ENCODE measurements at regions not wholly inside any gene's neighbourhood (a gene's known extent, or its start where the extent isn't known, plus 50 kb on each side); places are given as distances from the start of the nearest gene placed in this dataset.

DNA sequence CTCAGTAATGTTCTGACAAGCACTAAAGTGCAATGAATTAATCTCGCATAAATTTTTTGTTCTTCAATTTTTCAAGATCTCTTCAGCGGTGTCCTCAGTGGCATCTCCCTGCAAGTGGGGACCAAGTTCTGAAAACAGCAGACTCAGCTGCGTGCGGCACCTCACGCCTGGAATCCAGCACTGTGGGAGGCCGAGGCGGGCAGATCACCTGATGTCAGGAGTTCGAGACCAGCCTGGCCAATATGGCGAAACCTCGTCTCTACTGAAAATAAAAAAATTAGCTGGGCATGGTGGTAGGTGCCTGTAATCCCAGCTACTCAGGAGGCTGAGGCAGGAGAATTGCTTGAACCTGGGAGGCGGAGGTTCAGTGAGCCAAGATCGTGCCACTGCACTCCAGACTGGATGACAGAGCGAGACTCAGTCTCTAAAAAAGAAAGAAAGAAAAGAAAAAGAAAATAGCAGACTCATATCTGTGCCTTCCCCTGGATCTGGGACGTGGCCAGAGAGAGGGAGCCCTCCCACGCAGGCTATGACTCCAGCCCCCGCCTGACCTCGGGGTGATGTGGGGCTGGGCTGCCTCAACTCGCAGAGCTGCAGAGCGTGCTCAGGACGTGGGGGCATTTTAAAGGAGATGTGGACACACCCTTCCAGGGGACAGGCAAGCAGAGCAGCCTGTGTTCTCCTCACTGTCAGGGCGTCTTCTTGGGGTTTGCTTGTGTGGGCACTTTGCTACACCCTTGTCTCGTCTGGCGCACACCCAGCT lies 346.6 kb downstream of the BRD1 start:
- H3K27ac ChIP-seq = peak overlapping the region in 5 of 8 donors; percentile 6 to 48 (median 26)
- WGBS, 5 donors = 72 to 88% (median 81%) methylated on average over 23 of the region's 23 CpGs
- peaks cover 0 to 26% (median 0%) of the 10 kb centered on the region in 7 donors for H3K27me3 ChIP-seq (replicated peaks in 1 of 7)
- intact Hi-C loops (cut with DNase I; ENCODE audit: low total_unique reads) = no loop called here
- H3K9me3 ChIP-seq = peaks cover 0 to 5% (median 0%) of the 10 kb centered on the region in 8 donors
- no peaks in the 10 kb centered on the region for H3K36me3 ChIP-seq
- no peak for DNase-seq
- TF ChIP-seq POLR2AphosphoS5 (IDR thresholded peaks at IDR 0.05) (peak in 2 of 3 donors; percentile 33 to 58), POLR2A (IDR thresholded peaks at IDR 0.05) (no peak)
- TF ChIP-seq, protein P1, sequence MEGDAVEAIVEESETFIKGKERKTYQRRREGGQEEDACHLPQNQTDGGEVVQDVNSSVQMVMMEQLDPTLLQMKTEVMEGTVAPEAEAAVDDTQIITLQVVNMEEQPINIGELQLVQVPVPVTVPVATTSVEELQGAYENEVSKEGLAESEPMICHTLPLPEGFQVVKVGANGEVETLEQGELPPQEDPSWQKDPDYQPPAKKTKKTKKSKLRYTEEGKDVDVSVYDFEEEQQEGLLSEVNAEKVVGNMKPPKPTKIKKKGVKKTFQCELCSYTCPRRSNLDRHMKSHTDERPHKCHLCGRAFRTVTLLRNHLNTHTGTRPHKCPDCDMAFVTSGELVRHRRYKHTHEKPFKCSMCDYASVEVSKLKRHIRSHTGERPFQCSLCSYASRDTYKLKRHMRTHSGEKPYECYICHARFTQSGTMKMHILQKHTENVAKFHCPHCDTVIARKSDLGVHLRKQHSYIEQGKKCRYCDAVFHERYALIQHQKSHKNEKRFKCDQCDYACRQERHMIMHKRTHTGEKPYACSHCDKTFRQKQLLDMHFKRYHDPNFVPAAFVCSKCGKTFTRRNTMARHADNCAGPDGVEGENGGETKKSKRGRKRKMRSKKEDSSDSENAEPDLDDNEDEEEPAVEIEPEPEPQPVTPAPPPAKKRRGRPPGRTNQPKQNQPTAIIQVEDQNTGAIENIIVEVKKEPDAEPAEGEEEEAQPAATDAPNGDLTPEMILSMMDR (IDR thresholded peaks at IDR 0.05 in 8 of 11, conservative IDR thresholded peaks at IDR 0.05 in 3 of 11) = no peak
- H3K4me1 ChIP-seq = peaks cover 0 to 26% (median 4%) of the 10 kb centered on the region in 6 donors
- peak overlapping the region in 2 of 8 donors; percentile 36 to 48 for H3K4me3 ChIP-seq

GRCh38 chr22:49480331-49480730 lies 347.3 kb downstream of the BRD1 start:
- Histone ChIP-seq H3K4me3 (no peak overlapping the region), H3K4me1 (peaks cover 0 to 20% (median 4%) of the 10 kb centered on the region in 6 donors), H3K36me3 (no peaks in the 10 kb centered on the region), H3K27me3 (replicated peaks in 1 of 7) (peaks cover 0 to 24% (median 0%) of the 10 kb centered on the region in 7 donors), H3K27ac (no peak overlapping the region), H3K9me3 (peaks cover 0 to 5% (median 0%) of the 10 kb centered on the region in 8 donors)
- intact Hi-C loops (cut with DNase I; ENCODE audit: low total_unique reads) = no loop called here
- WGBS, 5 donors = 78 to 88% (median 86%) methylated on average over 9 of the region's 9 CpGs
- TF ChIP-seq POLR2AphosphoS5 (IDR thresholded peaks at IDR 0.05) = no peak
- no peak for TF ChIP-seq POLR2A (IDR thresholded peaks at IDR 0.05)
- DNase-seq = no peak

GRCh38 chr22:49479566-49479965 lies 348.1 kb downstream of the BRD1 start:
- no peak for DNase-seq
- Histone ChIP-seq H3K9me3 (peaks cover 0 to 5% (median 0%) of the 10 kb centered on the region in 8 donors), H3K36me3 (no peaks in the 10 kb centered on the region), H3K4me3 (no peak overlapping the region), H3K27me3 (replicated peaks in 1 of 7) (peaks cover 0 to 24% (median 0%) of the 10 kb centered on the region in 7 donors), H3K27ac (no peak overlapping the region), H3K4me1 (peaks cover 0 to 18% (median 4%) of the 10 kb centered on the region in 6 donors)
- 89 to 96% (median 95%) methylated on average over 9 of the region's 9 CpGs for WGBS, 5 donors
- intact Hi-C loops (cut with DNase I; ENCODE audit: low total_unique reads) = no loop called here
- TF ChIP-seq POLR2AphosphoS5 (IDR thresholded peaks at IDR 0.05) (no peak), POLR2A (IDR thresholded peaks at IDR 0.05) (no peak)
- TF ChIP-seq, protein P1 (IDR thresholded peaks at IDR 0.05 in 8 of 11, conservative IDR thresholded peaks at IDR 0.05 in 3 of 11) = no peak

DNA sequence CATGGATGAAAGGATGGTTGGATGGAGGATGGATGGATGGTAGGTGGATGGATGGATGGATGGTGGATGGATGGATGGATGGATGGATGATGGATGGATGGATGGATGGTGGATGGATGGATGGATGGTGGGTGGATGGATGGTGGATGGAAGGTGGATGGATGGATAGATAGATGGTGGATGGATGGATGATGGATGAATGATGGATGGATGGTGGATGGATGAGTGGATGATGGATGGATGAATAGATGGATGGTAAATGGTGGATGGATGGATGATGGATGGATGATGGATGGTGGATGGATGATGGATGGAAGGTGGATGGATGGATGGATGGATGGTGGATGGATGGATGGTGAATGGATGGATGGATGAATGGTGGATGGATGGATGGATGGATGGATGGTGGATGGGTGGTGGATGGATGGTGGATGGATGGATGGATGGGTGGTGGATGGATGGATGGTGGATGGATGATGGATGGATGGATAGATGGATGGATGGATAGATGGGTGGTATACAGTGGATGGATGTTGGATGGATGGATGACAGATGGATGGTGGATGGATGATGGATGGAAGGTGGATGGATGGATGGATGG lies 350.8 kb downstream of the BRD1 start:
- no peak for DNase-seq
- intact Hi-C loops (cut with DNase I; ENCODE audit: low total_unique reads) = no loop called here
- Histone ChIP-seq H3K9me3 (peaks cover 0 to 5% (median 0%) of the 10 kb centered on the region in 8 donors), H3K27ac (no peak overlapping the region), H3K4me3 (no peak overlapping the region), H3K27me3 (replicated peaks in 1 of 7) (peaks cover 0 to 8% (median 0%) of the 10 kb centered on the region in 7 donors), H3K4me1 (peaks cover 0 to 9% (median 2%) of the 10 kb centered on the region in 6 donors), H3K36me3 (no peaks in the 10 kb centered on the region)
- TF ChIP-seq, protein P1 (IDR thresholded peaks at IDR 0.05 in 8 of 11, conservative IDR thresholded peaks at IDR 0.05 in 3 of 11) = no peak
- TF ChIP-seq POLR2AphosphoS5 (IDR thresholded peaks at IDR 0.05) (no peak), POLR2A (IDR thresholded peaks at IDR 0.05) (no peak)

All from spleen (tissue), 11 donors.